HCT116 (cell line): ENCODE measurements at regions not wholly inside any gene's neighbourhood (a gene's known extent, or its start where the extent isn't known, plus 50 kb on each side); places are given as distances from the start of the nearest gene placed in this dataset.

Experiments
- ATAC-seq: fragments of 200-7000 bp; cut with Tn5 transposase; 2 replicates; pipeline ENCODE4 v1.9.1; 2020; ENCODE audit warnings: mild to moderate bottlenecking, moderate library complexity
- BruUV-seq: library from RNA; stranded (reverse); fragments of 400-500 nt; replicated peaks from 2 replicates; lab custom pipeline; 2021; lab: Mats Ljungman, UMichigan
- CTCF ChIA-PET: fragments of 300-600 bp; sonication (Branson Sonifier 250); formaldehyde crosslinking; loops from one replicate; lab custom pipeline; 2021; ENCODE audit warnings: antibody characterized with exemption; lab: Charles Lee
- POLR2A ChIA-PET: fragments of 300-600, 350-600 bp; sonication (Branson Sonifier 250); formaldehyde crosslinking; loops from one replicate; lab custom pipeline; 2021; ENCODE audit warnings: antibody characterized with exemption; lab: Charles Lee
- RAD21 ChIA-PET, 2 experiments: fragments of 300-600 bp; sonication (Branson Sonifier 250); formaldehyde crosslinking; loops; one replicate each; lab custom pipeline; 2023; ENCODE audit warnings: low total read pairs in 2 of 2; ENCODE audit not compliant: uncharacterized antibody in 2 of 2, unreplicated experiment in 2 of 2, low non-redundant PET in 1 of 2; lab: Charles Lee
- DNase-seq: peaks from one replicate; pipeline ENCODE4 v3.0.0-alpha.2; 2010; ENCODE audit warnings: low read depth, low spot score
- H2AFZ ChIP-seq: fragments of 200-600 bp; shearing (Covaris generic), sonication (generic); 2 replicates; pipeline ENCODE4 v1.6.1; 2017; ENCODE audit warnings: low read depth, mixed run types, mixed read lengths, antibody characterized with exemption, low read length; ENCODE audit not compliant: poor library complexity, severe bottlenecking
- H3K27ac ChIP-seq: 2 replicates; pipeline ENCODE4 v1.5.1; 2012; ENCODE audit warnings: low read depth, low read length
- H3K27me3 ChIP-seq: fragments of 200-600 bp; sonication (generic); 2 replicates; pipeline ENCODE4 v1.6.1; 2016; ENCODE audit warnings: mixed run types, low read length, mixed read lengths; ENCODE audit not compliant: insufficient read depth
- H3K36me3 ChIP-seq, 2 experiments: fragments of 200-500 bp in 1 of 2; fragments of 200-600 bp in 1 of 2; sonication (Bioruptor generic) in 1 of 2; sonication (generic) in 1 of 2; 2 replicates each; pipeline versions ENCODE4 v1.5.1 to v1.6.1; 2014 to 2016; ENCODE audit warnings: low read length in 2 of 2, inconsistent platforms in 1 of 2, mixed read lengths in 1 of 2, mixed run types in 1 of 2; ENCODE audit not compliant: insufficient read depth in 2 of 2, control insufficient read depth in 1 of 2
- H3K4me1 ChIP-seq, 2 experiments: fragments of 200-600 bp in 1 of 2; sonication (generic) in 1 of 2; 2 replicates each; pipeline versions ENCODE4 v1.5.1 to v1.6.1; 2012 to 2017; ENCODE audit warnings: low read length in 2 of 2, inconsistent platforms in 1 of 2, mild to moderate bottlenecking in 1 of 2, mixed read lengths in 1 of 2, mixed run types in 1 of 2, moderate library complexity in 1 of 2; ENCODE audit not compliant: insufficient read depth in 2 of 2, control insufficient read depth in 1 of 2
- H3K4me2 ChIP-seq: fragments of 200-600 bp; sonication (generic); 2 replicates; pipeline ENCODE4 v1.6.1; 2017; ENCODE audit warnings: mixed run types, low read length, mixed read lengths
- H3K4me3 ChIP-seq, 2 experiments: fragments of 200-600 bp in 1 of 2; sonication (generic) in 1 of 2; replicated peaks in 1 of 2; 2 replicates each; pipeline ENCODE4 v1.5.1; 2011 to 2016; ENCODE audit warnings: low read length in 2 of 2, control low read depth in 1 of 2, low read depth in 1 of 2, mild to moderate bottlenecking in 1 of 2, mixed read lengths in 1 of 2, mixed run types in 1 of 2
- H3K79me2 ChIP-seq: fragments of 200-600 bp; sonication (generic); 2 replicates; pipeline ENCODE4 v1.6.1; 2017; ENCODE audit warnings: mild to moderate bottlenecking, mixed run types, low read length, moderate library complexity, mixed read lengths; ENCODE audit not compliant: insufficient read depth
- H3K9ac ChIP-seq: fragments of 200-600 bp; sonication (generic); 2 replicates; pipeline ENCODE4 v1.6.1; 2016; ENCODE audit warnings: low read length, mixed read lengths
- H3K9me2 ChIP-seq: fragments of 200-600 bp; sonication (generic), shearing (Covaris generic); 2 replicates; pipeline ENCODE4 v1.6.1; 2017; ENCODE audit warnings: mixed run types, mild to moderate bottlenecking, moderate library complexity; ENCODE audit not compliant: insufficient read depth
- H3K9me3 ChIP-seq, 2 experiments: fragments of 200-500 bp in 1 of 2; fragments of 200-600 bp in 1 of 2; sonication (Bioruptor generic) in 1 of 2; sonication (generic) in 1 of 2; 2 replicates each; pipeline ENCODE4 v1.6.1; 2014 to 2017; ENCODE audit warnings: low read length in 2 of 2, mixed read lengths in 2 of 2, inconsistent platforms in 1 of 2, low read depth in 1 of 2, mild to moderate bottlenecking in 1 of 2, mixed run types in 1 of 2, moderate library complexity in 1 of 2; ENCODE audit not compliant: control insufficient read depth in 1 of 2, insufficient read depth in 1 of 2
- H4K20me1 ChIP-seq: fragments of 200-600 bp; sonication (generic), shearing (Covaris generic); 2 replicates; pipeline ENCODE4 v1.6.1; 2017; ENCODE audit warnings: mixed run types, mild to moderate bottlenecking, moderate library complexity; ENCODE audit not compliant: insufficient read depth
- CEBPB ChIP-seq: IDR thresholded peaks from 2 replicates; pipeline ENCODE4 v1.6.1; 2012; ENCODE audit warnings: low read depth
- ELF1 ChIP-seq: IDR thresholded peaks from 2 replicates; pipeline ENCODE4 v1.6.1; 2012; ENCODE audit warnings: low read depth, borderline replicate concordance
- EZH2phosphoT487 ChIP-seq: fragments of 200-600 bp; IDR thresholded peaks from 2 replicates; pipeline ENCODE4 v1.6.1; 2018; ENCODE audit warnings: antibody characterized with exemption, borderline replicate concordance
- JUND ChIP-seq: IDR thresholded peaks from 2 replicates; pipeline ENCODE4 v1.6.1; 2012
- MAX ChIP-seq: IDR thresholded peaks from 2 replicates; pipeline ENCODE4 v1.6.1; 2012
- RAD21 ChIP-seq: IDR thresholded peaks from 2 replicates; pipeline ENCODE4 v1.6.1; 2012; ENCODE audit warnings: low read depth, mild to moderate bottlenecking
- REST ChIP-seq: IDR thresholded peaks from 2 replicates; pipeline ENCODE4 v1.6.1; 2012; ENCODE audit warnings: low read depth
- SP1 ChIP-seq: IDR thresholded peaks from 2 replicates; pipeline ENCODE4 v1.6.1; 2012; ENCODE audit warnings: low read depth
- TCF7L2 ChIP-seq: IDR thresholded peaks from 2 replicates; pipeline ENCODE4 v1.7.0; 2011; ENCODE audit warnings: borderline replicate concordance, inconsistent platforms; ENCODE audit not compliant: insufficient read depth, insufficient read length; ENCODE audit errors: extremely low read depth
- ZFX ChIP-seq: fragments of 450-650 bp; IDR thresholded peaks from 2 replicates; pipeline ENCODE4 v1.6.1; 2017
- intact Hi-C: fragments of 100-400 bp; cut with micrococcal nuclease; formaldehyde crosslinking; loops from 2 replicates; pipeline ENCODE4 v1.10.0; 2022
- TF ChIP-seq, protein P1 (sequence below): IDR thresholded peaks from 2 replicates; pipeline ENCODE4 v1.6.1; 2011; ENCODE audit warnings: mild to moderate bottlenecking, low read length, moderate library complexity; ENCODE audit not compliant: insufficient replicate concordance; ENCODE audit errors: extremely low read depth

DNA sequence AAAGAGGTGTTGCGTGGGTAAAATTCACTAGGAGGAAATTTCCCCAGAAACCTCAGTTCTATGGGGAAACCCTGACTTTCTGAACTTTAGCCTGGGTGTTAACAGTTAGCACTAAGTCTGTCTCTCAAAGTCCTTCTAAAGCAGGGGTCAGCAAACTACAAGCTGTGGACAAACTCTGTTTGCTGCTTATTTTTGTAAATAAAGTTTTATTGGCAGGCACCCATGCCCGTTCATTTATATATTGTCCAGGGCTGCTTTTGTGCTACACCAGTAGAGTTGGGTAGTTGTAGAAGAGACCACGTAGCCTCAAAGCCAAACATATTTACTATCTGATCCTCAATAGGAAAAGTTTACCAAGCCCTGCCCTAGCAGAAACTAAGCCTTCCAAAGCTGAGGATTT, 159.7 kb downstream of the USP31 start:
- Histone ChIP-seq H3K9me3 (no peaks in the 10 kb centered on the region), H3K9ac (no peak overlapping the region), H3K27me3 (peaks cover 17% of the 10 kb centered on the region), H3K9me2 (no peaks in the 10 kb centered on the region), H3K4me1 (no peaks in the 10 kb centered on the region), H2AFZ (no peak overlapping the region), H3K27ac (no peak overlapping the region), H3K4me2 (no peak overlapping the region), H4K20me1 (no peaks in the 10 kb centered on the region), H3K36me3 (no peaks in the 10 kb centered on the region), H3K79me2 (no peaks in the 10 kb centered on the region), H3K4me3 (no peak overlapping the region)
- intact Hi-C loops, result no loop called here
- no TSS peak for BruUV-seq
- ATAC-seq (no peak), DNase-seq (no peak)
- ChIA-PET POLR2A (no interaction called here), RAD21 (no interaction called here), CTCF (no interaction called here)
- TF ChIP-seq MAX, result no peak
- TF ChIP-seq REST, result no peak

DNA sequence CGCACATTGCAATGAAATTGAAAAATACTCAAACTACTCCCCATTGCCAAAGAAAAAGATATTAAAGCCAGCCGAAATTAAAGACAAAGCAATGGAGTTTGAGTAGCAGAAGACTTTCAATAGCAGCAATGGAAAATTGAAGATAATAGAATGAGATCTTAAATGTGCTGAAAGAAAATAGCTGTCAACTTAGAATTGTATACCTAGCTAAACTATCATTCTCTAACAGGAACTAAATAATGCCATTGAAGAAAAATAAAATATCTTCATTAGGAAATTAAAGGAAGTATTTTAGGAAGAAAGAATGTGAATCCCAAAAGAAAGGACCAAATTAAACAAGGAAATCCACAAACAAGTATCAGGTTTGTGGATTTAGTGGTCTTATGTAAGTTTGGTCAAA, 165.6 kb downstream of the USP31 start:
- CTCF ChIA-PET, result no interaction called here
- H4K20me1 ChIP-seq, result no peaks in the 10 kb centered on the region
- peaks cover 0 to 19% of the 10 kb centered on the region in 2 experiments; a peak in 2 of 4 replicates for H3K9me3 ChIP-seq
- no peaks in the 10 kb centered on the region for H3K36me3 ChIP-seq
- intact Hi-C loops, result loop anchor here (2.0 kb wide), 1 partner anchor 55 kb away; no protein-coding TSS in a partner anchor
- RAD21 ChIA-PET, result no interaction called here
- ATAC-seq (no peak), DNase-seq (no peak)
- no peak overlapping the region for H3K9ac ChIP-seq
- no peak overlapping the region for H3K27ac ChIP-seq
- BruUV-seq, result no TSS peak
- H3K4me3 ChIP-seq, result no peak overlapping the region
- no peaks in the 10 kb centered on the region for H3K4me1 ChIP-seq
- H3K79me2 ChIP-seq, result no peaks in the 10 kb centered on the region
- no peak overlapping the region for H2AFZ ChIP-seq
- H3K27me3 ChIP-seq, result peaks cover 3% of the 10 kb centered on the region; the same call in 1 of the 2 replicates
- H3K9me2 ChIP-seq, result no peaks in the 10 kb centered on the region
- POLR2A ChIA-PET, result no interaction called here
- no peak overlapping the region for H3K4me2 ChIP-seq
- no peak for TF ChIP-seq TCF7L2
- no peak for TF ChIP-seq EZH2phosphoT487
- TF ChIP-seq SP1, result no peak
- TF ChIP-seq RAD21, result no peak
- TF ChIP-seq REST, result no peak
- TF ChIP-seq, protein P1, sequence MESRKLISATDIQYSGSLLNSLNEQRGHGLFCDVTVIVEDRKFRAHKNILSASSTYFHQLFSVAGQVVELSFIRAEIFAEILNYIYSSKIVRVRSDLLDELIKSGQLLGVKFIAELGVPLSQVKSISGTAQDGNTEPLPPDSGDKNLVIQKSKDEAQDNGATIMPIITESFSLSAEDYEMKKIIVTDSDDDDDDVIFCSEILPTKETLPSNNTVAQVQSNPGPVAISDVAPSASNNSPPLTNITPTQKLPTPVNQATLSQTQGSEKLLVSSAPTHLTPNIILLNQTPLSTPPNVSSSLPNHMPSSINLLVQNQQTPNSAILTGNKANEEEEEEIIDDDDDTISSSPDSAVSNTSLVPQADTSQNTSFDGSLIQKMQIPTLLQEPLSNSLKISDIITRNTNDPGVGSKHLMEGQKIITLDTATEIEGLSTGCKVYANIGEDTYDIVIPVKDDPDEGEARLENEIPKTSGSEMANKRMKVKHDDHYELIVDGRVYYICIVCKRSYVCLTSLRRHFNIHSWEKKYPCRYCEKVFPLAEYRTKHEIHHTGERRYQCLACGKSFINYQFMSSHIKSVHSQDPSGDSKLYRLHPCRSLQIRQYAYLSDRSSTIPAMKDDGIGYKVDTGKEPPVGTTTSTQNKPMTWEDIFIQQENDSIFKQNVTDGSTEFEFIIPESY, result no peak
- no peak for TF ChIP-seq ELF1
- TF ChIP-seq CEBPB, result no peak
- no peak for TF ChIP-seq ZFX
- TF ChIP-seq JUND, result no peak
